ENCODE measurements at regions not wholly inside any gene's neighbourhood (a gene's known extent, or its start where the extent isn't known, plus 50 kb on each side); places are given as distances from the start of the nearest gene placed in this dataset.
"Not testable (repeated sequence)": the region's sequence is repeated elsewhere in the genome, so short reads cannot be mapped to it uniquely, and the experiment has no call there.

- Histone ChIP-seq H3K4me1 (ENCODE audit: control insufficient read depth in 1 of 2, low read depth in 2 of 2) (no peaks in the 10 kb centered on the region), H3K36me3 (no peaks in the 10 kb centered on the region)
- no peak for ATAC-seq (ENCODE audit: insufficient number of reproducible peaks, low FRiP score, low read depth)
Measured at GRCh38 chrX:121172703-121173102, 125.3 kb downstream of the GLUD2 start.

GRCh38 chrX:121179972-121180371, 132.6 kb downstream of the GLUD2 start:
- Histone ChIP-seq H3K27me3 (replicated peaks; ENCODE audit: insufficient read depth) (no peaks in the 10 kb centered on the region), H3K27ac (no peak overlapping the region), H3K36me3 (no peaks in the 10 kb centered on the region), H3K4me3 (no peak overlapping the region), H3K4me1 (ENCODE audit: control insufficient read depth in 1 of 2, low read depth in 2 of 2) (no peaks in the 10 kb centered on the region), H3K9me3 (no peaks in the 10 kb centered on the region)
- TF ChIP-seq CTCF (IDR thresholded peaks at IDR 0.05), result no peak
- DNase-seq (ENCODE audit: low spot score) (no peak), ATAC-seq (ENCODE audit: insufficient number of reproducible peaks, low FRiP score, low read depth) (no peak)

More at GRCh38 chrX:121172703-121173102, 125.3 kb downstream of the GLUD2 start:
- no peak overlapping the region for H3K27ac ChIP-seq
- DNase-seq (ENCODE audit: low spot score), result no peak
- TF ChIP-seq CTCF (IDR thresholded peaks at IDR 0.05), result no peak
- no peak overlapping the region for H3K4me3 ChIP-seq
- no peaks in the 10 kb centered on the region for H3K9me3 ChIP-seq
- no peaks in the 10 kb centered on the region for H3K27me3 ChIP-seq (replicated peaks; ENCODE audit: insufficient read depth)

GRCh38 chrX:121191779-121192178, 144.4 kb downstream of the GLUD2 start:
- no peak for ATAC-seq (ENCODE audit: insufficient number of reproducible peaks, low FRiP score, low read depth)
- no peak for DNase-seq (ENCODE audit: low spot score)
- Histone ChIP-seq H3K27me3 (replicated peaks; ENCODE audit: insufficient read depth) (no peaks in the 10 kb centered on the region), H3K36me3 (no peaks in the 10 kb centered on the region), H3K4me3 (no peak overlapping the region), H3K4me1 (ENCODE audit: control insufficient read depth in 1 of 2, low read depth in 2 of 2) (no peaks in the 10 kb centered on the region), H3K9me3 (no peaks in the 10 kb centered on the region), H3K27ac (no peak overlapping the region)
- no peak for TF ChIP-seq CTCF (IDR thresholded peaks at IDR 0.05)

- DNase-seq (ENCODE audit: low spot score) (no peak), ATAC-seq (ENCODE audit: insufficient number of reproducible peaks, low FRiP score, low read depth) (no peak)
- no peaks in the 10 kb centered on the region for H3K36me3 ChIP-seq
- H3K9me3 ChIP-seq, result no peaks in the 10 kb centered on the region
- TF ChIP-seq CTCF (IDR thresholded peaks at IDR 0.05), result no peak
- no peaks in the 10 kb centered on the region for H3K27me3 ChIP-seq (replicated peaks; ENCODE audit: insufficient read depth)
- H3K4me3 ChIP-seq, result no peak overlapping the region
- H3K4me1 ChIP-seq (ENCODE audit: control insufficient read depth in 1 of 2, low read depth in 2 of 2), result no peaks in the 10 kb centered on the region
- H3K27ac ChIP-seq, result no peak overlapping the region
Measured at GRCh38 chrX:121195719-121196118, 148.3 kb downstream of the GLUD2 start.

GRCh38 chrX:121196872-121197444, 149.5 kb downstream of the GLUD2 start:
- DNase-seq (ENCODE audit: low spot score); H3K27ac ChIP-seq; H3K4me3 ChIP-seq; H3K27me3 ChIP-seq (replicated peaks; ENCODE audit: insufficient read depth); H3K9me3 ChIP-seq; ATAC-seq (ENCODE audit: insufficient number of reproducible peaks, low FRiP score, low read depth); H3K4me1 ChIP-seq (ENCODE audit: control insufficient read depth in 1 of 2, low read depth in 2 of 2); H3K36me3 ChIP-seq: not testable (repeated sequence)

- no peaks in the 10 kb centered on the region for H3K4me1 ChIP-seq (ENCODE audit: control insufficient read depth in 1 of 2, low read depth in 2 of 2)
- H3K9me3 ChIP-seq, result no peaks in the 10 kb centered on the region
- no peaks in the 10 kb centered on the region for H3K27me3 ChIP-seq (replicated peaks; ENCODE audit: insufficient read depth)
- ATAC-seq (ENCODE audit: insufficient number of reproducible peaks, low FRiP score, low read depth) (no peak), DNase-seq (ENCODE audit: low spot score) (no peak)
- no peak for TF ChIP-seq CTCF (IDR thresholded peaks at IDR 0.05)
- no peaks in the 10 kb centered on the region for H3K36me3 ChIP-seq
- no peak overlapping the region for H3K27ac ChIP-seq
- no peak overlapping the region for H3K4me3 ChIP-seq
Measured at GRCh38 chrX:121208563-121208962, 161.2 kb downstream of the GLUD2 start.
